HEK293T (cell line): ENCODE measurements at regions not wholly inside any gene's neighbourhood (a gene's known extent, or its start where the extent isn't known, plus 50 kb on each side); places are given as distances from the start of the nearest gene placed in this dataset.

Source experiments
- BHLHE40 ChIP-seq: fragments of 450-650 bp; IDR thresholded peaks from 2 replicates; pipeline ENCODE4 v1.6.1; 2016; ENCODE audit warnings: mild to moderate bottlenecking, moderate library complexity, borderline replicate concordance
- ELF4 ChIP-seq: fragments of 450-650 bp; IDR thresholded peaks from 2 replicates; pipeline ENCODE4 v1.6.1; 2017; ENCODE audit warnings: antibody characterized with exemption
- FOXM1 ChIP-seq: fragments of 450-650 bp; IDR thresholded peaks from 2 replicates; pipeline ENCODE4 v1.6.1; 2017; ENCODE audit warnings: mild to moderate bottlenecking, borderline replicate concordance
- HDGF ChIP-seq: fragments of 450-650 bp; IDR thresholded peaks from 2 replicates; pipeline ENCODE4 v1.6.1; 2017; ENCODE audit warnings: antibody characterized with exemption, borderline replicate concordance
- L3MBTL2 ChIP-seq: fragments of 450-650 bp; conservative IDR thresholded peaks from 2 replicates; pipeline ENCODE4 v1.6.1; 2016; ENCODE audit warnings: mild to moderate bottlenecking
- LEF1 ChIP-seq: fragments of 450-650 bp; IDR thresholded peaks from 2 replicates; pipeline ENCODE4 v1.6.1; 2017; ENCODE audit warnings: mild to moderate bottlenecking, borderline replicate concordance
- SUZ12 ChIP-seq: fragments of 450-650 bp; IDR thresholded peaks from 2 replicates; pipeline ENCODE4 v1.6.1; 2016; ENCODE audit warnings: mild to moderate bottlenecking
- TARDBP ChIP-seq: fragments of 450-650 bp; IDR thresholded peaks from 2 replicates; pipeline ENCODE4 v1.6.1; 2016
- ZNF384 ChIP-seq: fragments of 450-650 bp; IDR thresholded peaks from 2 replicates; pipeline ENCODE4 v1.6.1; 2016
- TF ChIP-seq, protein P1 (sequence below): fragments of 450-650 bp; IDR thresholded peaks from 2 replicates; pipeline ENCODE4 v1.6.1; 2016

DNA sequence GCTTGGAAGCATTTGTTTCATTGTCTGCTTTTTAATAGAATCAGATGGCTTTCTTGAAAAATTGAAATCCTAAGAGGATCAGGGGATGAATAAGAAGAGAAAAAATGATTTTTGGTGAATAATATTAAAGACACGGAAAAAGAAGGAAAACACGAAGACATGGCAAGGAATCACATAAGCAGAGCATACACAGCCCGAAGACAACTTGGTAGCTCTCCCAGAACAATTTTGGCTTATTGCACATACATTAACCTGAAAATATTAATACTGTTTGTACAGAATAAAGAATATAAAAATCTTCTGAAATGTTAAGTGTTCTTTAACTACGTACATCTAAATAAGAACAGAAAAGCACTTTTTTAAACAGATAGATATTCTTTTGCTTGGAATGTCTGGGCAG lies 150.0 kb downstream of the SHOX2 start:
- TF ChIP-seq SUZ12 (no peak), L3MBTL2 (no peak), LEF1 (no peak), TARDBP (no peak), ZNF384 (no peak), FOXM1 (no peak), HDGF (no peak), BHLHE40 (no peak), ELF4 (no peak)
- TF ChIP-seq, protein P1, sequence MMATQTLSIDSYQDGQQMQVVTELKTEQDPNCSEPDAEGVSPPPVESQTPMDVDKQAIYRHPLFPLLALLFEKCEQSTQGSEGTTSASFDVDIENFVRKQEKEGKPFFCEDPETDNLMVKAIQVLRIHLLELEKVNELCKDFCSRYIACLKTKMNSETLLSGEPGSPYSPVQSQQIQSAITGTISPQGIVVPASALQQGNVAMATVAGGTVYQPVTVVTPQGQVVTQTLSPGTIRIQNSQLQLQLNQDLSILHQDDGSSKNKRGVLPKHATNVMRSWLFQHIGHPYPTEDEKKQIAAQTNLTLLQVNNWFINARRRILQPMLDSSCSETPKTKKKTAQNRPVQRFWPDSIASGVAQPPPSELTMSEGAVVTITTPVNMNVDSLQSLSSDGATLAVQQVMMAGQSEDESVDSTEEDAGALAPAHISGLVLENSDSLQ = no peak
